ENCODE measurements at regions not wholly inside any gene's neighbourhood (a gene's known extent, or its start where the extent isn't known, plus 50 kb on each side); places are given as distances from the start of the nearest gene placed in this dataset.
"Not testable (repeated sequence)": the region's sequence is repeated elsewhere in the genome, so short reads cannot be mapped to it uniquely, and the experiment has no call there.

- POLR2A ChIA-PET = interaction anchor here (1.0 kb wide), 1 partner anchor 254 kb away, joined by 3 read pairs; the partner anchor contains the start of gene GOSR1
- CTCF ChIA-PET = not testable (repeated sequence)
Measured at GRCh38 chr17:30731210-30732132, 93.0 kb downstream of the CRLF3 start.

GRCh38 chr17:30730837-30731209 lies 93.7 kb downstream of the CRLF3 start:
- CTCF ChIA-PET; DNase-seq (ENCODE audit: extremely low spot score); POLR2A ChIA-PET: not testable (repeated sequence)

More at GRCh38 chr17:30731210-30732132, 93.0 kb downstream of the CRLF3 start:
- DNase-seq (ENCODE audit: extremely low spot score) = not testable (repeated sequence)
- peak; percentile 57 for TF ChIP-seq L3MBTL2 (conservative IDR thresholded peaks at IDR 0.05)
- peak; percentile 90 for TF ChIP-seq ZNF384 (IDR thresholded peaks at IDR 0.05)
- peak; percentile 73 for TF ChIP-seq PKNOX1 (IDR thresholded peaks at IDR 0.05)

- DNase-seq (ENCODE audit: extremely low spot score); CTCF ChIA-PET: not testable (repeated sequence)
- POLR2A ChIA-PET = interaction anchor here (1.1 kb wide), 1 partner anchor 253 kb away, joined by 4 read pairs; the partner anchor contains the start of gene GOSR1
Measured at GRCh38 chr17:30730171-30730836, 94.2 kb downstream of the CRLF3 start.

- ChIA-PET CTCF (interaction anchor here (0.6 kb wide), 1 partner anchor 15 kb away, joined by 3 read pairs; no protein-coding TSS in a partner anchor), POLR2A (interaction anchor here (0.6 to 1.1 kb wide), 2 partner anchors 131 to 253 kb away, joined by 3 to 4 read pairs; partner anchors contain the start of gene GOSR1)
- DNase-seq (ENCODE audit: extremely low spot score) = not testable (repeated sequence)
Measured at GRCh38 chr17:30729471-30730170, 94.9 kb downstream of the CRLF3 start.

- DNase-seq (ENCODE audit: extremely low spot score); POLR2A ChIA-PET: not testable (repeated sequence)
- CTCF ChIA-PET = interaction anchor here (0.6 kb wide), 1 partner anchor 404 kb away, joined by 3 read pairs; no protein-coding TSS in a partner anchor
Measured at GRCh38 chr17:30727517-30727916, 97.0 kb downstream of the CRLF3 start.

- DNase-seq (ENCODE audit: extremely low spot score); POLR2A ChIA-PET; CTCF ChIA-PET: not testable (repeated sequence)
Measured at GRCh38 chr17:30726734-30727133, 97.8 kb downstream of the CRLF3 start.

GRCh38 chr17:30726310-30726709 lies 98.2 kb downstream of the CRLF3 start:
- CTCF ChIA-PET = interaction anchor here (1.0 kb wide), 1 partner anchor 11 kb away, joined by 7 read pairs; no protein-coding TSS in a partner anchor
- POLR2A ChIA-PET; DNase-seq (ENCODE audit: extremely low spot score): not testable (repeated sequence)

- CTCF ChIA-PET; POLR2A ChIA-PET; DNase-seq (ENCODE audit: extremely low spot score): not testable (repeated sequence)
Measured at GRCh38 chr17:30724034-30724650, 100.3 kb downstream of the CRLF3 start.

GRCh38 chr17:30722114-30722780 lies 102.2 kb downstream of the CRLF3 start:
- POLR2A ChIA-PET; DNase-seq (ENCODE audit: extremely low spot score); CTCF ChIA-PET: not testable (repeated sequence)

GRCh38 chr17:30720971-30721370 lies 103.5 kb downstream of the CRLF3 start:
- DNase-seq (ENCODE audit: extremely low spot score); CTCF ChIA-PET; POLR2A ChIA-PET: not testable (repeated sequence)

- no peak for TF ChIP-seq LEF1 (IDR thresholded peaks at IDR 0.05; ENCODE audit: borderline replicate concordance)
- TF ChIP-seq ZNF384 (IDR thresholded peaks at IDR 0.05) = no peak
- no peak for TF ChIP-seq SP1 (IDR thresholded peaks at IDR 0.05)
- TF ChIP-seq TARDBP (IDR thresholded peaks at IDR 0.05) = no peak
- no peak for TF ChIP-seq NFRKB (IDR thresholded peaks at IDR 0.05)
- DNase-seq (ENCODE audit: extremely low spot score) = no peak
- ChIA-PET POLR2A (no interaction called here), CTCF (interaction anchor here (0.6 kb wide), 1 partner anchor 392 kb away, joined by 3 read pairs; no protein-coding TSS in a partner anchor)
Measured at GRCh38 chr17:30720013-30720471, 104.5 kb downstream of the CRLF3 start.
